Loucy (cell line): ENCODE measurements at regions not wholly inside any gene's neighbourhood (a gene's known extent, or its start where the extent isn't known, plus 50 kb on each side); places are given as distances from the start of the nearest gene placed in this dataset.

Experiments
- H2AFZ ChIP-seq: fragments of 200-600 bp; sonication (generic); 2 replicates; pipeline ENCODE4 v1.6.0; 2016; ENCODE audit warnings: antibody characterized with exemption, mild to moderate bottlenecking, low read length, moderate library complexity
- H3F3A ChIP-seq: fragments of 200-600 bp; 2 replicates; pipeline ENCODE4 v1.6.0; 2016; ENCODE audit warnings: antibody characterized with exemption, low read depth, mild to moderate bottlenecking
- H3K27me3 ChIP-seq: fragments of 200-600 bp; sonication (generic); 2 replicates; pipeline ENCODE4 v1.6.1; 2014; ENCODE audit warnings: low read length, mild to moderate bottlenecking; ENCODE audit not compliant: insufficient read depth, poor library complexity, severe bottlenecking
- H3K36me3 ChIP-seq: fragments of 200-600 bp; sonication (generic); 2 replicates; pipeline ENCODE4 v1.6.1; 2016; ENCODE audit warnings: low read length; ENCODE audit not compliant: insufficient read depth
- H3K4me1 ChIP-seq: fragments of 200-600 bp; sonication (generic); 2 replicates; pipeline ENCODE4 v1.5.1; 2014; ENCODE audit warnings: low read length, mild to moderate bottlenecking; ENCODE audit not compliant: insufficient read depth, poor library complexity, severe bottlenecking
- H3K4me2 ChIP-seq: fragments of 200-600 bp; sonication (generic); 2 replicates; pipeline ENCODE4 v1.6.0; 2014; ENCODE audit warnings: antibody characterized with exemption, low read length, low read depth, mild to moderate bottlenecking; ENCODE audit not compliant: poor library complexity, severe bottlenecking
- H3K4me3 ChIP-seq: fragments of 200-600 bp; sonication (generic); 2 replicates; pipeline ENCODE4 v1.5.1; 2014; ENCODE audit warnings: low read length, mild to moderate bottlenecking, mixed read lengths; ENCODE audit not compliant: poor library complexity, severe bottlenecking
- H3K79me2 ChIP-seq: fragments of 200-600 bp; sonication (generic); 2 replicates; pipeline ENCODE4 v1.6.1; 2014; ENCODE audit warnings: low read length; ENCODE audit not compliant: insufficient read depth
- H3K9ac ChIP-seq: fragments of 200-600 bp; sonication (generic); 2 replicates; pipeline ENCODE4 v1.6.0; 2014; ENCODE audit warnings: mild to moderate bottlenecking, low read depth, low read length, moderate library complexity; ENCODE audit not compliant: poor library complexity, severe bottlenecking
- H3K9me2 ChIP-seq: fragments of 200-600 bp; sonication (generic); replicated peaks from 2 replicates; pipeline ENCODE4 v1.6.1; 2016; ENCODE audit warnings: low read depth, low read length, mixed read lengths
- H3K9me3 ChIP-seq: fragments of 200-600 bp; sonication (generic); 2 replicates; pipeline ENCODE4 v1.6.1; 2014; ENCODE audit warnings: mild to moderate bottlenecking, antibody characterized with exemption, low read length, low read depth; ENCODE audit not compliant: insufficient read depth
- H4K20me1 ChIP-seq: fragments of 200-600 bp; sonication (generic); 2 replicates; pipeline ENCODE4 v1.6.0; 2014; ENCODE audit warnings: antibody characterized with exemption, low read length, mild to moderate bottlenecking; ENCODE audit not compliant: insufficient read depth, poor library complexity, severe bottlenecking
- EZH2phosphoT487 ChIP-seq: fragments of 200-600 bp; IDR thresholded peaks from 2 replicates; pipeline ENCODE4 v1.6.1; 2018; ENCODE audit warnings: antibody characterized with exemption, mild to moderate bottlenecking, moderate library complexity, borderline replicate concordance
- TF ChIP-seq, protein P1 (sequence below): fragments of 200-600 bp; sonication (generic); conservative IDR thresholded peaks from 2 replicates; pipeline ENCODE4 v1.5.1; 2014; ENCODE audit warnings: mild to moderate bottlenecking, antibody characterized with exemption, low read length

DNA sequence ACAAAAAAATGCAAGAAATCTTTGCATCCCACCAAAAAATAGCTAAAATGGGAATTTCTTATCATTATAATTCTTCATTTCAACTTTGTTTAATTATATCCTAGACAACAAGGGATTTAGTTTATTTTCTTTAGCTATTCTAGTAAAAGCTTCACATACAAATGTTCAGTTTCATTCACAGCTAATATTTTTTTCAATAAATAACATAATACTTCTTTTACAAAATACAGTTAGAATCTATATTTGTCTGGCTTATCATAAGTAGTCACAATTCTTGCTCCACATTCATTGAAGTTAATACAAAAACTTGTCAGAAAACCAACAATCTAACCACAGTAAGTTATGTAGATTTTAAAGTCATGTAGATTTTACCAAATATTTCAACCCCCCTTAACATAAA, 414.4 kb downstream of the FAT4 start:
- Histone ChIP-seq H3K9ac (no peak overlapping the region), H4K20me1 (no peaks in the 10 kb centered on the region), H3K9me3 (no peaks in the 10 kb centered on the region), H3F3A (no peaks in the 10 kb centered on the region), H3K27me3 (no peaks in the 10 kb centered on the region), H3K36me3 (no peaks in the 10 kb centered on the region), H3K4me1 (no peaks in the 10 kb centered on the region), H3K4me2 (no peak overlapping the region), H3K79me2 (no peaks in the 10 kb centered on the region), H3K4me3 (no peak overlapping the region), H3K9me2 (no peaks in the 10 kb centered on the region), H2AFZ (no peak overlapping the region)
- TF ChIP-seq EZH2phosphoT487, result no peak
- TF ChIP-seq, protein P1, sequence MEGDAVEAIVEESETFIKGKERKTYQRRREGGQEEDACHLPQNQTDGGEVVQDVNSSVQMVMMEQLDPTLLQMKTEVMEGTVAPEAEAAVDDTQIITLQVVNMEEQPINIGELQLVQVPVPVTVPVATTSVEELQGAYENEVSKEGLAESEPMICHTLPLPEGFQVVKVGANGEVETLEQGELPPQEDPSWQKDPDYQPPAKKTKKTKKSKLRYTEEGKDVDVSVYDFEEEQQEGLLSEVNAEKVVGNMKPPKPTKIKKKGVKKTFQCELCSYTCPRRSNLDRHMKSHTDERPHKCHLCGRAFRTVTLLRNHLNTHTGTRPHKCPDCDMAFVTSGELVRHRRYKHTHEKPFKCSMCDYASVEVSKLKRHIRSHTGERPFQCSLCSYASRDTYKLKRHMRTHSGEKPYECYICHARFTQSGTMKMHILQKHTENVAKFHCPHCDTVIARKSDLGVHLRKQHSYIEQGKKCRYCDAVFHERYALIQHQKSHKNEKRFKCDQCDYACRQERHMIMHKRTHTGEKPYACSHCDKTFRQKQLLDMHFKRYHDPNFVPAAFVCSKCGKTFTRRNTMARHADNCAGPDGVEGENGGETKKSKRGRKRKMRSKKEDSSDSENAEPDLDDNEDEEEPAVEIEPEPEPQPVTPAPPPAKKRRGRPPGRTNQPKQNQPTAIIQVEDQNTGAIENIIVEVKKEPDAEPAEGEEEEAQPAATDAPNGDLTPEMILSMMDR, result no peak

DNA sequence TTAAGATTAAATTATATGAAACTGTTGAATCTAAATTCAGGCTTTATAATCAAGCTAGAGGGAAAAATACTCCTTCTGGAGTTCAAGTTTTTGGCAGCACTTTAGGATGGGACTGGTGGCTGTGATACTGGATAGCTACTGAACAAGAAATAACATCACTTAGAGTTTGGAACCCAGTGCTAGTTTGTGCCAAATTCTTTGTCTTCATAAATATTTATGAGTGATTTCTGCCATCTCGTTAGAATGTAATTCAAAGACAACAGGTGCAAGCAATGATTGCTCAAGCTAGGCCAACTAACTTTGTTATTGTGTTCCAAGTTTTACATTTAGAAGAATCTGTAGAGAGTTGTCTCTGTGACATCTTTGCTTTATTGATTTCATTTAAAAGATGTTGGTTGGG, 417.9 kb downstream of the FAT4 start:
- no peaks in the 10 kb centered on the region for H3F3A ChIP-seq
- no peak overlapping the region for H3K4me3 ChIP-seq
- no peak overlapping the region for H2AFZ ChIP-seq
- no peaks in the 10 kb centered on the region for H4K20me1 ChIP-seq
- no peak for TF ChIP-seq EZH2phosphoT487
- TF ChIP-seq, protein P1, result no peak
- H3K9me2 ChIP-seq, result no peaks in the 10 kb centered on the region
- H3K4me2 ChIP-seq, result no peak overlapping the region
- no peaks in the 10 kb centered on the region for H3K79me2 ChIP-seq
- H3K4me1 ChIP-seq, result no peaks in the 10 kb centered on the region
- H3K9ac ChIP-seq, result no peak overlapping the region
- H3K9me3 ChIP-seq, result no peaks in the 10 kb centered on the region
- no peaks in the 10 kb centered on the region for H3K27me3 ChIP-seq
- H3K36me3 ChIP-seq, result no peaks in the 10 kb centered on the region

DNA sequence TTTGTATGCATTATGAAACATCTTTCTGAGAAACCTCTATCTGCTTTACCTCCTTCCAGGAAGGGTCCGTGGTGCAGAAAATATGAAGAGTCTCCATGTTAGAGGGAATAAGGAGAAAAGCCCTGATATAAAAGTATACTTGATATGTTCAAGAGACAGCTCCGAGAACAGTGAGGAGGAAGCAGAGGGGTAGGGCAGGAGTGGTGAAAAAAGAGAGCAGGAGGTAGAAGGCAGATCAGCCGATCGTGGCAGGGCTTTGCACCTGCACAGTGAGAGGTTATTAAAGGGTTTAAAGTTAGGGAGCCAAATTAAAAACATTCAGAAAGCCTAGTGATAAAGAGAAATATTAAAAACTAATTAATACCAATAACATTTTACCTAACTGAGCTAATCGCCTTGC, 419.7 kb downstream of the FAT4 start:
- Histone ChIP-seq H3K79me2 (no peaks in the 10 kb centered on the region), H3F3A (no peaks in the 10 kb centered on the region), H3K9me3 (no peaks in the 10 kb centered on the region), H3K27me3 (no peaks in the 10 kb centered on the region), H3K4me2 (no peak overlapping the region), H3K9me2 (no peaks in the 10 kb centered on the region), H3K36me3 (no peaks in the 10 kb centered on the region), H2AFZ (no peak overlapping the region), H3K9ac (no peak overlapping the region), H3K4me3 (no peak overlapping the region), H3K4me1 (no peaks in the 10 kb centered on the region), H4K20me1 (no peaks in the 10 kb centered on the region)
- TF ChIP-seq EZH2phosphoT487, result no peak
- TF ChIP-seq, protein P1, result no peak
